IMR-90 (cell line): ENCODE measurements at regions not wholly inside any gene's neighbourhood (a gene's known extent, or its start where the extent isn't known, plus 50 kb on each side); places are given as distances from the start of the nearest gene placed in this dataset.
A peak's percentile ranks its signal among the peaks of the same experiment; 100 is the strongest.

Source experiments
- ATAC-seq: fragments of 200-7000 bp; cut with Tn5 transposase; 2 replicates; pipeline ENCODE4 v1.9.1; 2020; ENCODE audit warnings: low read depth, mild to moderate bottlenecking, moderate library complexity
- BruUV-seq: library from RNA; stranded (reverse); fragments of 400-500 nt; replicated peaks from 2 replicates; lab custom pipeline; 2021; lab: Mats Ljungman, UMichigan
- CTCF ChIA-PET: fragments of 300-600 bp; formaldehyde crosslinking; extraction: SDS; loops from one replicate; lab custom pipeline; 2021; ENCODE audit warnings: antibody characterized with exemption; lab: Yijun Ruan, JAX
- POLR2A ChIA-PET: fragments of 300-600 bp; sonication (Branson Sonifier 250); formaldehyde crosslinking; loops from one replicate; lab custom pipeline; 2022; ENCODE audit warnings: antibody characterized with exemption; ENCODE audit not compliant: unreplicated experiment; lab: Charles Lee
- DNase-seq: peaks from one replicate; pipeline ENCODE4 v3.0.0; 2013
- H2AFZ ChIP-seq: replicated peaks from 2 replicates; pipeline ENCODE3; 2013; ENCODE audit warnings: low read length, mild to moderate bottlenecking; ENCODE audit not compliant: poor library complexity
- H2AK5ac ChIP-seq: 2 replicates; pipeline ENCODE4 v1.6.1; 2013; ENCODE audit warnings: low read depth, low read length, inconsistent platforms
- H2AK9ac ChIP-seq: replicated peaks from 2 replicates; pipeline ENCODE3; 2013; ENCODE audit warnings: mild to moderate bottlenecking, low read depth, low read length, moderate library complexity; ENCODE audit not compliant: poor library complexity
- H2BK120ac ChIP-seq: 2 replicates; pipeline ENCODE4 v1.6.1; 2013; ENCODE audit warnings: low read depth, low read length, inconsistent platforms
- H2BK15ac ChIP-seq: 3 replicates; pipeline ENCODE4 v1.6.1; 2013; ENCODE audit warnings: low read depth, low read length, inconsistent platforms
- H2BK20ac ChIP-seq: 2 replicates; pipeline ENCODE4 v1.6.1; 2013; ENCODE audit warnings: low read depth, mild to moderate bottlenecking, inconsistent platforms, low read length, moderate library complexity
- H2BK5ac ChIP-seq: 2 replicates; pipeline ENCODE4 v1.6.1; 2013; ENCODE audit warnings: mild to moderate bottlenecking, low read depth, low read length, inconsistent platforms; ENCODE audit not compliant: poor library complexity, severe bottlenecking
- H3K14ac ChIP-seq: replicated peaks from 2 replicates; pipeline ENCODE4 v1.6.1; 2013; ENCODE audit warnings: low read depth, low read length, inconsistent platforms
- H3K18ac ChIP-seq: 2 replicates; pipeline ENCODE4 v1.6.1; 2013; ENCODE audit warnings: low read depth, low read length, control low read depth
- H3K23ac ChIP-seq: 2 replicates; pipeline ENCODE4 v1.6.1; 2013; ENCODE audit warnings: low read depth, low read length, inconsistent platforms
- H3K27ac ChIP-seq: 2 replicates; pipeline ENCODE4 v1.5.1; 2013; ENCODE audit warnings: mild to moderate bottlenecking, control low read depth, low read length; ENCODE audit not compliant: insufficient read depth
- H3K27me3 ChIP-seq: 2 replicates; pipeline ENCODE4 v1.6.1; 2013; ENCODE audit warnings: low read length; ENCODE audit not compliant: control insufficient read depth, insufficient read depth
- H3K36me3 ChIP-seq: 2 replicates; pipeline ENCODE4 v1.6.1; 2013; ENCODE audit warnings: low read length, mixed read lengths; ENCODE audit not compliant: control insufficient read depth, insufficient read depth
- H3K4ac ChIP-seq: 2 replicates; pipeline ENCODE4 v1.6.1; 2013; ENCODE audit warnings: low read depth, low read length, inconsistent platforms
- H3K4me1 ChIP-seq: 2 replicates; pipeline ENCODE4 v1.6.1; 2013; ENCODE audit warnings: low read length, mixed read lengths; ENCODE audit not compliant: control insufficient read depth, insufficient read depth
- H3K4me2 ChIP-seq: 2 replicates; pipeline ENCODE4 v1.6.1; 2013; ENCODE audit warnings: low read depth, mild to moderate bottlenecking, control low read depth, low read length, moderate library complexity
- H3K4me3 ChIP-seq: 2 replicates; pipeline ENCODE4 v1.5.1; 2013; ENCODE audit warnings: low read depth, mild to moderate bottlenecking, control low read depth, low read length, moderate library complexity; ENCODE audit not compliant: insufficient read depth
- H3K56ac ChIP-seq: 2 replicates; pipeline ENCODE4 v1.6.1; 2013; ENCODE audit warnings: low read length, inconsistent platforms; ENCODE audit not compliant: insufficient read depth; ENCODE audit errors: extremely low read depth
- H3K79me1 ChIP-seq, 2 experiments: 2 replicates each; pipeline ENCODE4 v1.6.1; 2013; ENCODE audit warnings: low read length in 2 of 2, inconsistent platforms in 1 of 2, low read depth in 1 of 2
- H3K9ac ChIP-seq: 2 replicates; pipeline ENCODE4 v1.6.1; 2013; ENCODE audit warnings: low read depth, low read length, control low read depth
- H3K9me1 ChIP-seq: 2 replicates; pipeline ENCODE4 v1.6.1; 2013; ENCODE audit warnings: low read length, inconsistent platforms; ENCODE audit not compliant: insufficient read depth
- H3K9me3 ChIP-seq: 2 replicates; pipeline ENCODE4 v1.6.1; 2013; ENCODE audit warnings: low read length; ENCODE audit not compliant: control insufficient read depth, insufficient read depth
- H4K20me1 ChIP-seq: 2 replicates; pipeline ENCODE4 v1.6.1; 2013; ENCODE audit warnings: low read length, inconsistent platforms; ENCODE audit not compliant: insufficient read depth
- H4K5ac ChIP-seq: 2 replicates; pipeline ENCODE4 v1.6.1; 2013; ENCODE audit warnings: mild to moderate bottlenecking, low read depth, low read length, control low read depth
- H4K8ac ChIP-seq, 2 experiments: 2 replicates each; pipeline ENCODE4 v1.6.1; 2013; ENCODE audit warnings: low read depth in 2 of 2, low read length in 2 of 2, control low read depth in 1 of 2, inconsistent platforms in 1 of 2
- H4K91ac ChIP-seq: 2 replicates; pipeline ENCODE4 v1.6.1; 2013; ENCODE audit warnings: low read depth, low read length, inconsistent platforms; ENCODE audit not compliant: insufficient read depth
- BHLHE40 ChIP-seq: fragments of 150-350 bp; IDR thresholded peaks from 2 replicates; pipeline ENCODE4 v1.6.1; 2016; ENCODE audit warnings: mild to moderate bottlenecking, low read depth, low read length
- CEBPB ChIP-seq: IDR thresholded peaks from 2 replicates; pipeline ENCODE4 v1.6.1; 2012; ENCODE audit warnings: low read depth, low read length, improper control_type of control experiment
- CHD1 ChIP-seq: IDR thresholded peaks from 2 replicates; pipeline ENCODE4 v1.6.1; 2012; ENCODE audit warnings: low read depth, low read length, improper control_type of control experiment
- FOS ChIP-seq: fragments of 150-350 bp; IDR thresholded peaks from 2 replicates; pipeline ENCODE4 v1.6.1; 2016; ENCODE audit warnings: low read depth, low read length
- MAFK ChIP-seq: IDR thresholded peaks from 2 replicates; pipeline ENCODE4 v1.6.1; 2012; ENCODE audit warnings: low read depth, low read length, improper control_type of control experiment
- MAZ ChIP-seq: IDR thresholded peaks from 2 replicates; pipeline ENCODE4 v1.6.1; 2012; ENCODE audit warnings: low read depth, mild to moderate bottlenecking, low read length, improper control_type of control experiment, moderate library complexity, borderline replicate concordance
- MXI1 ChIP-seq: IDR thresholded peaks from 2 replicates; pipeline ENCODE4 v1.6.1; 2012; ENCODE audit warnings: low read depth, mild to moderate bottlenecking, low read length, moderate library complexity, borderline replicate concordance
- NFE2L2 ChIP-seq: fragments of 150-350 bp; IDR thresholded peaks from 2 replicates; pipeline ENCODE4 v1.6.1; 2016; ENCODE audit warnings: low read depth, mild to moderate bottlenecking, low read length
- RCOR1 ChIP-seq: IDR thresholded peaks from 2 replicates; pipeline ENCODE4 v1.6.1; 2012; ENCODE audit warnings: mild to moderate bottlenecking, low read length, improper control_type of control experiment; ENCODE audit not compliant: insufficient replicate concordance
- RFX5 ChIP-seq: IDR thresholded peaks from 2 replicates; pipeline ENCODE4 v1.8.0; 2012; ENCODE audit warnings: low read depth, mild to moderate bottlenecking, low read length, moderate library complexity
- SMC3 ChIP-seq: fragments of 150-350 bp; IDR thresholded peaks from 2 replicates; pipeline ENCODE4 v1.6.1; 2016; ENCODE audit warnings: low read depth, mild to moderate bottlenecking, antibody characterized with exemption, low read length, moderate library complexity
- WGBS, 2 experiments: methylation state at CpG; one replicate each; pipeline versions ENCODE4 v1.1.5 to v1.1.7; 2013; ENCODE audit warnings: missing lambda C conversion rate in 2 of 2; ENCODE audit not compliant: insufficient read length in 1 of 2; ENCODE audit errors: extremely low coverage in 2 of 2; 5-methylcytosine and 5-hydroxymethylcytosine counted together
- dilution Hi-C: fragments of 300-500 bp; cut with HindIII; formaldehyde crosslinking; loops from one replicate; pipeline ENCODE4 v1.14.3; 2018; ENCODE audit warnings: low sequenced_read_pairs; ENCODE audit not compliant: unreplicated experiment
- in situ Hi-C: fragments of 300-500 bp; cut with MboI; formaldehyde crosslinking; loops from 3 replicates; pipeline ENCODE4 v1.14.3; 2019; ENCODE audit warnings: low sequenced_read_pairs, inconsistent platforms, mixed read lengths
- intact Hi-C: fragments of 100-400 bp; cut with micrococcal nuclease; formaldehyde crosslinking; loops from 2 replicates; pipeline ENCODE4 v1.10.0; 2022
- TF ChIP-seq, protein P1 (sequence below): fragments of 150-350 bp; IDR thresholded peaks from 2 replicates; pipeline ENCODE4 v1.6.1; 2016; ENCODE audit warnings: low read depth, mild to moderate bottlenecking, low read length, moderate library complexity, borderline replicate concordance
- TF ChIP-seq, protein P2 (sequence below): fragments of 150-350 bp; IDR thresholded peaks from 2 replicates; pipeline ENCODE4 v1.6.1; 2017; ENCODE audit warnings: mild to moderate bottlenecking, antibody characterized with exemption, low read length, low read depth
- TF ChIP-seq, protein P3 (sequence below): conservative IDR thresholded peaks from 2 replicates; pipeline ENCODE4 v1.5.1; 2012; ENCODE audit warnings: mild to moderate bottlenecking, low read depth, low read length, improper control_type of control experiment

DNA sequence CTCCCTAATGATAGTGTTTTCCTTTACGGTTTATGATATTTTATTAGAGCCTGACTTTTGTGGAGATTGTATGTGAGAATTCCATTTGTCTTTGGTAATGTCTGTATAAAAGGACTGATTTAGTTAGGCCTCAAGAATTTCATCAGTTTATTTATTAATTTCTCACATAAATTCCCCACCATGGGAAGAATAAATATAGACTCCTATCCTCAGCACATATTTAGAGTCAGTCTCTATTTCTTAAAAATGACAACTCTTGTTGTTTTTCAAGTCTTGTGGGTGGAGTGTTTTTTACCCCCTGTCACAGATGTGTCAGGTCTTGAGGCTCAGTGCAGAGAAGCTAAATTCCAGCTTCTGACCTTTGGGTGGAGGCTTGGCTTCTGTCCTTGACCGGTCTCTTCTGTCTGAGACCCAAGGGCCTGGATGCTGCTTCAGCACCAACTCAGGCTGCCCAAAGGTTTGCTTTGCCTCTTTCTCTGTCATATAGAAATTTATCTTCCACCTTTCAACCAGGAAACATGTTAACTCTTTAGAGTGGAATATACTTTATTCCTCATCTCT, 117.3 kb upstream of the INHBA start:
- in situ Hi-C loops = no loop called here
- Histone ChIP-seq H3K9me3 (no peaks in the 10 kb centered on the region; the same call in 1 of the 2 replicates), H2AFZ (no peak overlapping the region), H3K4me2 (no peak overlapping the region), H2BK20ac (no peak overlapping the region), H3K79me1 (no peaks in the 10 kb centered on the region), H3K18ac (no peak overlapping the region; the same call in 1 of the 2 replicates), H2AK9ac (no peak overlapping the region), H4K20me1 (no peaks in the 10 kb centered on the region), H3K23ac (no peak overlapping the region), H3K4me1 (peaks cover 8% of the 10 kb centered on the region), H3K4ac (0 out of 2 replicates have a peak overlapping the region, but pooled peaks have one; percentile 49), H2BK120ac (no peak overlapping the region), H4K8ac (no peak overlapping the region), H3K36me3 (no peaks in the 10 kb centered on the region), H3K56ac (no peak overlapping the region), H3K14ac (no peak overlapping the region), H3K27ac (no peak overlapping the region), H4K5ac (no peak overlapping the region; the same call in 1 of the 2 replicates), H2AK5ac (no peak overlapping the region), H2BK15ac (no peak overlapping the region), H3K9me1 (peaks cover 5% of the 10 kb centered on the region), H3K4me3 (no peak overlapping the region), H4K91ac (no peak overlapping the region), H3K27me3 (no peaks in the 10 kb centered on the region), H2BK5ac (peak overlapping the region; percentile 5), H3K9ac (no peak overlapping the region)
- no peak for ATAC-seq
- WGBS, 2 experiments = 80% methylated on average over 1 of the region's 2 CpGs; no CpG with 5 or more reads in 1 of the 2 experiments
- BruUV-seq = no TSS peak
- dilution Hi-C loops = no loop called here
- intact Hi-C loops = no loop called here
- ChIA-PET CTCF (no interaction called here), POLR2A (no interaction called here)
- no peak for DNase-seq
- TF ChIP-seq, protein P1, sequence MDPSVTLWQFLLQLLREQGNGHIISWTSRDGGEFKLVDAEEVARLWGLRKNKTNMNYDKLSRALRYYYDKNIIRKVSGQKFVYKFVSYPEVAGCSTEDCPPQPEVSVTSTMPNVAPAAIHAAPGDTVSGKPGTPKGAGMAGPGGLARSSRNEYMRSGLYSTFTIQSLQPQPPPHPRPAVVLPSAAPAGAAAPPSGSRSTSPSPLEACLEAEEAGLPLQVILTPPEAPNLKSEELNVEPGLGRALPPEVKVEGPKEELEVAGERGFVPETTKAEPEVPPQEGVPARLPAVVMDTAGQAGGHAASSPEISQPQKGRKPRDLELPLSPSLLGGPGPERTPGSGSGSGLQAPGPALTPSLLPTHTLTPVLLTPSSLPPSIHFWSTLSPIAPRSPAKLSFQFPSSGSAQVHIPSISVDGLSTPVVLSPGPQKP = no peak
- no peak for TF ChIP-seq MAFK
- no peak for TF ChIP-seq NFE2L2
- no peak for TF ChIP-seq CEBPB
- TF ChIP-seq MXI1 = no peak
- TF ChIP-seq CHD1 = no peak
- TF ChIP-seq RFX5 = no peak
- TF ChIP-seq BHLHE40 = no peak
- no peak for TF ChIP-seq FOS
- no peak for TF ChIP-seq RCOR1
- TF ChIP-seq MAZ = no peak
- TF ChIP-seq, protein P2, sequence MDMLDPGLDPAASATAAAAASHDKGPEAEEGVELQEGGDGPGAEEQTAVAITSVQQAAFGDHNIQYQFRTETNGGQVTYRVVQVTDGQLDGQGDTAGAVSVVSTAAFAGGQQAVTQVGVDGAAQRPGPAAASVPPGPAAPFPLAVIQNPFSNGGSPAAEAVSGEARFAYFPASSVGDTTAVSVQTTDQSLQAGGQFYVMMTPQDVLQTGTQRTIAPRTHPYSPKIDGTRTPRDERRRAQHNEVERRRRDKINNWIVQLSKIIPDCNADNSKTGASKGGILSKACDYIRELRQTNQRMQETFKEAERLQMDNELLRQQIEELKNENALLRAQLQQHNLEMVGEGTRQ = no peak
- TF ChIP-seq SMC3 = no peak
- TF ChIP-seq, protein P3, sequence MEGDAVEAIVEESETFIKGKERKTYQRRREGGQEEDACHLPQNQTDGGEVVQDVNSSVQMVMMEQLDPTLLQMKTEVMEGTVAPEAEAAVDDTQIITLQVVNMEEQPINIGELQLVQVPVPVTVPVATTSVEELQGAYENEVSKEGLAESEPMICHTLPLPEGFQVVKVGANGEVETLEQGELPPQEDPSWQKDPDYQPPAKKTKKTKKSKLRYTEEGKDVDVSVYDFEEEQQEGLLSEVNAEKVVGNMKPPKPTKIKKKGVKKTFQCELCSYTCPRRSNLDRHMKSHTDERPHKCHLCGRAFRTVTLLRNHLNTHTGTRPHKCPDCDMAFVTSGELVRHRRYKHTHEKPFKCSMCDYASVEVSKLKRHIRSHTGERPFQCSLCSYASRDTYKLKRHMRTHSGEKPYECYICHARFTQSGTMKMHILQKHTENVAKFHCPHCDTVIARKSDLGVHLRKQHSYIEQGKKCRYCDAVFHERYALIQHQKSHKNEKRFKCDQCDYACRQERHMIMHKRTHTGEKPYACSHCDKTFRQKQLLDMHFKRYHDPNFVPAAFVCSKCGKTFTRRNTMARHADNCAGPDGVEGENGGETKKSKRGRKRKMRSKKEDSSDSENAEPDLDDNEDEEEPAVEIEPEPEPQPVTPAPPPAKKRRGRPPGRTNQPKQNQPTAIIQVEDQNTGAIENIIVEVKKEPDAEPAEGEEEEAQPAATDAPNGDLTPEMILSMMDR = no peak
